Activated T-cell treated with anti-CD3 and anti-CD28 coated beads, Interleukin-2, amount 50 U/mL, for 24 hours (primary cell): ENCODE measurements at regions not wholly inside any gene's neighbourhood (a gene's known extent, or its start where the extent isn't known, plus 50 kb on each side); places are given as distances from the start of the nearest gene placed in this dataset.

Experiments
- DNase-seq: peaks from one replicate; pipeline ENCODE4 v3.0.0-alpha.2; 2020
- H3K27ac Mint-ChIP-seq: 2 replicates; pipeline ENCODE4 v1.8.0; 2020; ENCODE audit warnings: mild to moderate bottlenecking, mixed read lengths
- H3K27me3 Mint-ChIP-seq: 2 replicates; pipeline ENCODE4 v1.8.0; 2020; ENCODE audit warnings: mixed read lengths
- H3K36me3 Mint-ChIP-seq: 2 replicates; pipeline ENCODE4 v1.8.0; 2020; ENCODE audit warnings: low read depth, mixed read lengths
- H3K4me1 Mint-ChIP-seq: 2 replicates; pipeline ENCODE4 v1.8.0; 2020; ENCODE audit warnings: low read depth, mixed read lengths
- H3K4me3 Mint-ChIP-seq: 2 replicates; pipeline ENCODE4 v1.8.0; 2020; ENCODE audit warnings: mild to moderate bottlenecking, moderate library complexity, mixed read lengths
- H3K9me3 Mint-ChIP-seq: 2 replicates; pipeline ENCODE4 v1.8.0; 2020; ENCODE audit warnings: mixed read lengths

DNA sequence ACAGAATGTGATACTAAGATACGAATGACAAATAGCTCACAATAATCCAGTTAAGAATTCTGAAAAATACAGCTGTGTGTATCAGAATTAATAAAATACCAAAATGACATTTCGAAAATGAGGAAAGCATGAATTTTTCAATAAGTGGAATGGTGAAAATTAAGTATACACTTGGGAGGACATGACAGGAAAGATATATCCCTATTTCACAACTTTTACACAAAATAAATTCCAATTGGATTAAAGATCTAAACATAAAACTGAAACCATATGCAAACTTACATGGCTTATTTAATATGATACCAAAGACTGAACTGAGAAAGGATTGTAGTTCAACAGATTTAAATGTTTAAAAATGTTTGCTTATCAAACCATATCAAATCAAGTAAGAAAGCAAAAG, 510.4 kb upstream of the ADAMTS5 start:
- Mint-ChIP-seq H3K27ac (no peak overlapping the region), H3K27me3 (no peaks in the 10 kb centered on the region), H3K36me3 (no peaks in the 10 kb centered on the region), H3K9me3 (no peaks in the 10 kb centered on the region), H3K4me1 (no peaks in the 10 kb centered on the region), H3K4me3 (no peak overlapping the region)
- no peak for DNase-seq

DNA sequence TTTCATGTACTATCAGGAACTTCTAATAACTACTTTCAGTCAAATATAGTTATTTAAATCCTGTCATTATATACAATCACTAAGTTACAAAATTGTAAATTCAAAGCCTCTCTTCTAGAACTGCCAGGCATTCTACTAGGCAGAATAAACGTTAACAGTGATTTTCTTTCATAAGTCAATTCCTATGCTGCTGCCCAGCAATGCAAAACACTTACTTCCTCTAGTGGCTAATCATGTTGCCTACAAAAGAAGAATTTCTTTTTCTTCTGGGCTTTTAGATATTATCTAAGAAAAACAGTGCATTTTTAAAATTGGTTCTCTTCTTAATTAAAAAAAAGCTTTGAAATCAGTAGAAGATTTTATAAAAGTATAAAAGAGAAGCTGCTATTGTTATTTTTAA, 509.8 kb upstream of the ADAMTS5 start:
- Mint-ChIP-seq H3K9me3 (no peaks in the 10 kb centered on the region), H3K36me3 (no peaks in the 10 kb centered on the region), H3K4me1 (no peaks in the 10 kb centered on the region), H3K27ac (no peak overlapping the region), H3K27me3 (no peaks in the 10 kb centered on the region), H3K4me3 (no peak overlapping the region)
- no peak for DNase-seq

DNA sequence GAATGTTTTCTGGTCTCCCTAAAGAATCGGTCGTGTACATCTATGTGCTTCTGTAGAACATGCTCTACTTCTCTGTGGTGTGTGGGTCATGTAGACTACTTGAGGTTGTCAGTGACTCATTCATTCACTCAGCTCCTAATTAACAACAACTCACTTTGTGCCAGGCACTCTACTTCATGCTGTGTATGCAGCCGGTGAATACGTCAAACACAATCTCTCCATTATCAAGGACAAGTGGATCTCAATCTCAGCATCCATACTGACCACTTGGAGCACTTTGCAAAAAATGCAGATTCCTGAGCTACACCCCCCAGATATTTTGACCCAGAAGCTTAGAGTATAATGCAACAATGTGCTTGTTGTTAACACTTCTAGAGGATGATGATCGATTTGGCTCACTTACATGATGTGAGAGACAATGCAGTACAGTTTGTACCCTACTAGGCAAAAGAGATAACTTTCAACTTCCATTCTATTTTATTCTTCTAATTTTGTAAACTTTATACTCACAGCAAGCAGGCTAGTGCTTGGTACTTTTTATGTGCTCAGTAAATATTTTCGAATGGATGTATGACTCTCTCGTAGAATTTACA, 508.6 kb upstream of the ADAMTS5 start:
- no peak overlapping the region for H3K4me3 Mint-ChIP-seq
- no peaks in the 10 kb centered on the region for H3K4me1 Mint-ChIP-seq
- H3K27ac Mint-ChIP-seq = no peak overlapping the region
- H3K36me3 Mint-ChIP-seq = no peaks in the 10 kb centered on the region
- H3K9me3 Mint-ChIP-seq = no peaks in the 10 kb centered on the region
- no peak for DNase-seq
- H3K27me3 Mint-ChIP-seq = no peaks in the 10 kb centered on the region

DNA sequence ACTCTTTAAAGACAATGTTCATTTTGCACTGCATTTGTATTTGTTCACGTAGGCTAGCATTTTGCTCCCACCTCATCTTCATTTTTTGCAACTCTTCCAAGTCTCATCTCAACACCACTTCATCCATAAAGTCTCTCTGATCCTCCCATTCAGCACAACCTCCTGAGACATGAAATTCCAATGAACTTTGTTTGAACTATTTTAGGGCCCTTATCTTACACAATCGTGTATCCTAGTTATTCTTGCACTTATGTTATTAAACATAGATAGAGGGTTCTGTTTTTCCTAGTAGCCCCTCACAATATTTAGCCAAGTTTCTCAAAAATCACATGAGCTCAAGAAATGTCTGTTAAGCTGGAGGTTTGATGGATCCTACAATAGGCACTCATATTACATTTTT, 500.5 kb upstream of the ADAMTS5 start:
- Mint-ChIP-seq H3K27ac (no peak overlapping the region), H3K9me3 (no peaks in the 10 kb centered on the region), H3K36me3 (no peaks in the 10 kb centered on the region), H3K27me3 (no peaks in the 10 kb centered on the region), H3K4me1 (no peaks in the 10 kb centered on the region), H3K4me3 (no peak overlapping the region)
- DNase-seq = no peak

DNA sequence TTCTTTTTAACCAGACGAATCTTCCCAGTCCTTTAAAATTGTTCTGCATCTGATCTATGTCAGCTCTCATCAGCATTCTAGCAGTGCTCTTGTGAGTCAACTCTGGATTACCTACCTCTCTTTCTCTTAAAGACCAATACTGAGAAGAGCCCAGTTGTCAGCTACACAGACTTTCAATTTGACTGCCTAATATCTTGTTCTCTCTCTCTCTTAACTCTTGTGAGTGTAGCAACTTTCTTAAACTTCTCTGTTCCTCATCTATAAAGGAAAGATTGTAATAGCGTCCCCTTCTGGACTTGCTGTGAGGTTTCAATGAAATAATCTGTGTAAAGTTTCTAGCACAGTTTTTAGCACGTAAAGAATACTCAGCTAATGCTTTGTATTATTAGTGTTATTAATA, 499.3 kb upstream of the ADAMTS5 start:
- Mint-ChIP-seq H3K4me3 (no peak overlapping the region), H3K27ac (no peak overlapping the region), H3K36me3 (no peaks in the 10 kb centered on the region), H3K9me3 (no peaks in the 10 kb centered on the region), H3K4me1 (no peaks in the 10 kb centered on the region), H3K27me3 (no peaks in the 10 kb centered on the region)
- no peak for DNase-seq

DNA sequence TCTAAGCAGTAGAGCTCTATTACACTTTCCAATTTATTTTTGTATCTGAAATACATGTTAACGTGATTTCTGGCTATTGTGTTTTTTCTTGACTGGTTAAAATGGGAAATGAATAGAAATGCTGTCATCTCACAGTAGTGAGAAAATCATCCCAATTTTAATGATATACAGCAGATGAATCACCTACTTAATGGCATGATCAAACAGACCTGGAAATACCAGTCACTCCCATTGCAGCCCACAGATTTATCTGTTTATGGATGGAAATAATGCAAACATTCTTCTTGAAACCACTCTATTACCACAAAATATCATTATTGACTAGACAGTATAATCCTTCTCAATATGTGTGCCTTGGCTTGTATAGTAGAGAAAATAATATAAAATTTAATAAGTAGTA, 497.8 kb upstream of the ADAMTS5 start:
- no peaks in the 10 kb centered on the region for H3K9me3 Mint-ChIP-seq
- DNase-seq = no peak
- no peak overlapping the region for H3K4me3 Mint-ChIP-seq
- no peaks in the 10 kb centered on the region for H3K4me1 Mint-ChIP-seq
- no peaks in the 10 kb centered on the region for H3K27me3 Mint-ChIP-seq
- no peaks in the 10 kb centered on the region for H3K36me3 Mint-ChIP-seq
- no peak overlapping the region for H3K27ac Mint-ChIP-seq

DNA sequence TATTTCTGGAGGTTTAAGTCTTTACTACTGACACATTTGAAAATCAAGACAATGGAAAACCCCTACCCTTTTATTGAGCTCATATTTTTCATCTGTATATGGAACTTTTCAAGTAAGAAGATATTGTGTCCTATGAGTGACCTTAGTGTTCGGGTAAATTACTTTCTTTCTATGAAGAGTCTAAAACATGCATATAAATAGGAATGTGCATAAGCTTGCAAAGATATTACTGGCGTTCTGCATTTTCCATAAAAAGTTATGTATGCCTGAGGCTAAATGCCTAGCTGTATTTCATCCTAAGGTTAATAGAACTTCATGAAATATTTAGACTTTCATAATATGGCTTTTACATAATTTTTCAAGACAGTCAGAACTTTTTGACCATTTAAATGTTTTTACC, 495.8 kb upstream of the ADAMTS5 start:
- Mint-ChIP-seq H3K4me1 (no peaks in the 10 kb centered on the region), H3K4me3 (no peak overlapping the region), H3K36me3 (no peaks in the 10 kb centered on the region), H3K9me3 (no peaks in the 10 kb centered on the region), H3K27ac (no peak overlapping the region), H3K27me3 (no peaks in the 10 kb centered on the region)
- no peak for DNase-seq

DNA sequence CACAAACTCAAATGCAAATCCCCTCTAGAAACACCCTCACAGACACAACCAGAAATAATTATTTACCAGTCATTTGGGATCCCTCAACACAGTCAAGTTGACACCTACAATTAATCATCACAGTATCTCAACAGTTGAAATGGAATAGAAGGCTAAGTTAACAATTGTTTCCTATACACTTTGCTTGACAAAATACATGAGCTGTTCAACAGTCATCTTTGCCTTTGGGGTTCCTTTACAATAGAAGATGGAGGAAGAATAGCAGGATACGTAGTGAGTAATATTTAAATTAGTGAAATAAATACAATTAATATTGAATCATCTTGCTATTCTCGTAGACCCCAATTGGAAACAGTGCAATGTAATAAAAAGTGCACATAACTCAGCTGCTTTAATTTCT, 487.3 kb upstream of the ADAMTS5 start:
- Mint-ChIP-seq H3K9me3 (peaks cover 2% of the 10 kb centered on the region), H3K4me1 (no peaks in the 10 kb centered on the region), H3K27ac (no peak overlapping the region), H3K4me3 (no peak overlapping the region), H3K27me3 (no peaks in the 10 kb centered on the region), H3K36me3 (no peaks in the 10 kb centered on the region)
- DNase-seq = no peak

DNA sequence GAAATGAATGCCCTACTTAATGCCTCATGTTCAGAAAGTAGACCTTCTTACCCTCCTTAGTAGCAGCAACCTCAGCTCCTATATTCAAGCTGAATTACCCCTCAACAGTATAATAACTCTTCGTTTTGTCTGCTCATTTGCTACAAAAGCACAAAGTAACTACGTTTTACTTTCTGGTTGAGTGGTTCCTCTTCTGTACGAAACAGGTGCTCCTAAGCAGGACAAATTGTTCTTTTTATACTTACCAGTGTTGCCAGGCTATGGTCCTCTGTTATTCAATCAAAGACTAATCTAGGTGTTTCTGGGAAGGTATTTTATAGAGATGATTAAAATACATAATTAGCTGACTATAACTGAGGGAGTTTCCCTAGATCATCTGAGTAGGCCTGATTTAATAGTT, 484.2 kb upstream of the ADAMTS5 start:
- H3K9me3 Mint-ChIP-seq = peaks cover 8% of the 10 kb centered on the region
- no peak overlapping the region for H3K27ac Mint-ChIP-seq
- no peaks in the 10 kb centered on the region for H3K4me1 Mint-ChIP-seq
- H3K4me3 Mint-ChIP-seq = no peak overlapping the region
- H3K36me3 Mint-ChIP-seq = no peaks in the 10 kb centered on the region
- H3K27me3 Mint-ChIP-seq = no peaks in the 10 kb centered on the region
- no peak for DNase-seq

DNA sequence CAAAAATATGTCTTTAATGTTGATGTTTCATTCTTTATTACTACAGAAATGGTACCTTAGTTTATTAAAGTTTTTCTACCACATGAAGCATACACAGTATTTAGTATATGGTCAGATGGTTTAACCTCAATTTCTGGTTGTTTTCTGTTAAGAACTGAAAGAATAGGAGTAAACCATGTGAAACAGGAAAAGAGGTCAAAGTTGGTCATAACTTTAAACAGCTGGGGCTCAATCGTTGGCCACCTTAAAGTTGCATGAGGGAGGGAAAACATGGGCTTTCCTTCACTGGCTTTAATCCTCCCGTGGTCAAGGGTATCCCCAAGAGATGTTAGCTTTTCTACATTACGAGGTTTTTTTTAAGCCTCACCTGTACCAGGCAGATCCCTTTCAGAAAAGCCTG, 483.3 kb upstream of the ADAMTS5 start:
- no peak overlapping the region for H3K27ac Mint-ChIP-seq
- DNase-seq = no peak
- no peaks in the 10 kb centered on the region for H3K4me1 Mint-ChIP-seq
- H3K9me3 Mint-ChIP-seq = peaks cover 11% of the 10 kb centered on the region
- no peaks in the 10 kb centered on the region for H3K36me3 Mint-ChIP-seq
- no peaks in the 10 kb centered on the region for H3K27me3 Mint-ChIP-seq
- H3K4me3 Mint-ChIP-seq = no peak overlapping the region

DNA sequence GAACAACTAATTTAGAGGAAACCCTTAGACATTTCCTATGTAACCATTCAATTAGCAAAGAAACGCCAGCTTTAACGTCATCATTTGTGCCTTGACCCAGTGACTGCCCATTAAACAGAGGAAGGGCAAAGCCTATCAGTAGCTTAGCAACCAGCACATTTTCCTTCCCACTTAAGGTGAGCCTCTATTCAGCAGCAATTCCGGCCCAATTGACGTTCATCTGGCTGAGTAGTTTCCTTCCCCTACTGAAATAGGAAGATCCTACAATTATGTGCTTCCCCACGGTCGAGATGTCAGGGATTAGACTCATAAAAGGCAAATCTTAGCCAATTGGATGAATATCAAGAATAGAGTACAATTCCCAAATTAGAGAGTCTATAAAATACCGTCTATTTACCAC, 482.1 kb upstream of the ADAMTS5 start:
- no peak overlapping the region for H3K27ac Mint-ChIP-seq
- H3K27me3 Mint-ChIP-seq = no peaks in the 10 kb centered on the region
- no peaks in the 10 kb centered on the region for H3K4me1 Mint-ChIP-seq
- no peaks in the 10 kb centered on the region for H3K36me3 Mint-ChIP-seq
- H3K9me3 Mint-ChIP-seq = peaks cover 11% of the 10 kb centered on the region
- no peak overlapping the region for H3K4me3 Mint-ChIP-seq
- DNase-seq = no peak

DNA sequence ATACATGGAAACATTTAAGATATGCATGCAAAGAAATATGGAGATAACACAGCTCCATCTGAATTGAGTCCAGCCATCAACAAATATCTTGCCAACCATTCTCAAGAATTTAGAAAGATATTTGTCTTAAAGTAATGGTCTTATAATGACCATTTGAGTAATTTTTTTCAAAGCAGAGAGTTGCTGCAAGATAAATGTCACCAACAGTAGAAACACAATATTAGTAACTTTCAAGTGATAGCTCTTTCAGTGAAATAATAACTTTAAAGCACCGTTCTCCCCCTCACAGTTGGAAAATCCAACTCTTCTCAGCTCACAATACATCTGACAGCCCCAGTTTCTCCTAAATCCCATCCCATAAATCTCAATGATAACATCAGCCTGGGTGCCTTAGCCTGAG, 481.0 kb upstream of the ADAMTS5 start:
- Mint-ChIP-seq H3K9me3 (peaks cover 18% of the 10 kb centered on the region), H3K27me3 (no peaks in the 10 kb centered on the region), H3K27ac (no peak overlapping the region), H3K4me3 (no peak overlapping the region), H3K36me3 (no peaks in the 10 kb centered on the region), H3K4me1 (no peaks in the 10 kb centered on the region)
- DNase-seq = no peak

DNA sequence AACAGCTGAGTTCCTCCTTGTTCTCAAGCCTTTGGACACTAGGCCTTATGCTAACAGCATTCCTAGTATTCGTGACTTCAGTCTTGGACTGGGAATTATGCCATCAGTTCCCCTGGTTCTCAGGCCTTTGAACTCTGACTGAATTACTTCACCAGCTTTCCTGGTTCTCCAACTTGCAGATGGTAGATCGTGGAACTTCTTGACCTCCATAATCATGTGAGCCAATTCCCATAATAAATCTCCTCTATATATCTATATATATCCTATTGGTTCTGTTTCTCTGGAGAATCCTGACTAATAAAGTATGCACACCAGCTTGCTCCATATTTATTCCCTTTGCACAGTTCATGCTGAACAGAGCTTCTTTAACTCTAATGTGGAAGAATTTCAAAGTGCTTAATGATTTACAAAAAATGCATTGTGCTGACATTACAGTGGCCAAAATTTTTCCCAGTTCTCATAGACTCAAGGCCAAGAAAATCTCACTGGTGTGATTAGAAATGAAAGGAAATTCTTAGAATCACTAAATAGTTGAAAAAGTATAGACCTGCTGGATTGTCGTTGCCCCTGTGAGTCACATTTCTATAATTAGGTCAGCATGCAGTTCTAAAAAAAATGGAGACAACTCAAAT, 462.9 kb upstream of the ADAMTS5 start:
- no peaks in the 10 kb centered on the region for H3K36me3 Mint-ChIP-seq
- no peaks in the 10 kb centered on the region for H3K27me3 Mint-ChIP-seq
- no peak overlapping the region for H3K4me3 Mint-ChIP-seq

DNA sequence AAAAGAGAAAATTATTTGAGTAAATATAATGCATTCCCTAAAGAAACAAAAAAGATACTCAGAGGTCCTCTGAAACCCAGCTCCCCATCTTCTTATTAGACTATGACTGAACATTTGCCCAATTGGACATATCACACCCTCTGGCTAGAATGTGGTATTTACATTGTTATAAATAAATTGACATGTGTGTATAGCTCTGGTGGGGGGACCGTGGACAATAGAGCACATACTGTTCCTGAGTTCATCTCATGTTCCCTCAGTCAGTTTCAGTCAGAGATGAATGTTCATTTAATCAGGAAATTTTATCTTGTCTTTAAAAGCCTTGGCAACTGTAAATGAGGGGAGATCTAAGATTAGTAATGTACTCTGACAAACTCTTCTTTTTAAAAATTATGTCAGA, 459.3 kb upstream of the ADAMTS5 start:
- H3K36me3 Mint-ChIP-seq = no peaks in the 10 kb centered on the region
- no peaks in the 10 kb centered on the region for H3K27me3 Mint-ChIP-seq
- no peaks in the 10 kb centered on the region for H3K4me1 Mint-ChIP-seq

More for the DNA sequence above, 462.9 kb upstream of the ADAMTS5 start:
- Mint-ChIP-seq H3K4me1 (no peaks in the 10 kb centered on the region), H3K9me3 (peaks cover 7% of the 10 kb centered on the region), H3K27ac (no peak overlapping the region)
- DNase-seq = no peak

DNA sequence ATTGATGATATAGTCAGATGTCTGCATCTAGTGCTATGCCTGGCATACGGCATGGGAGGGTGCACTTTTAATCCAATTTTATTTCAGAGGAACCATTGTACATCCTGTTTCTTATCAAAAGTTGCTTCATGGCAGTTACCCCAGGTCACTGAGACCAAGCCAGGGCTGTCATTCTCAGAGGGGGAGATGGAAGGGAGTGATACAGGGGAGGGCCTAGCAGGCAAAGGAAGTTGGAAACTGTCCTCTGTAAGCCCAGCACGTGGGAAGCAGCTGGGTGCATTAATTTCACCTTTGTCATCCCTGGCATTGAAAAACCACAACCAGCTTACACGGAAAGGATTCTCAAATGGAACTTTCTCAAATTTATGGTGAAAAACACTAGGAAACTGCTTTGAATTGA, 458.7 kb upstream of the ADAMTS5 start:
- peaks cover 3% of the 10 kb centered on the region for H3K9me3 Mint-ChIP-seq
- H3K27me3 Mint-ChIP-seq = no peaks in the 10 kb centered on the region
- H3K36me3 Mint-ChIP-seq = no peaks in the 10 kb centered on the region
- no peak overlapping the region for H3K4me3 Mint-ChIP-seq
- H3K4me1 Mint-ChIP-seq = no peaks in the 10 kb centered on the region
- no peak overlapping the region for H3K27ac Mint-ChIP-seq
- no peak for DNase-seq

More for the DNA sequence above, 459.3 kb upstream of the ADAMTS5 start:
- H3K27ac Mint-ChIP-seq = no peak overlapping the region
- no peak overlapping the region for H3K4me3 Mint-ChIP-seq
- DNase-seq = no peak
- H3K9me3 Mint-ChIP-seq = peaks cover 9% of the 10 kb centered on the region

DNA sequence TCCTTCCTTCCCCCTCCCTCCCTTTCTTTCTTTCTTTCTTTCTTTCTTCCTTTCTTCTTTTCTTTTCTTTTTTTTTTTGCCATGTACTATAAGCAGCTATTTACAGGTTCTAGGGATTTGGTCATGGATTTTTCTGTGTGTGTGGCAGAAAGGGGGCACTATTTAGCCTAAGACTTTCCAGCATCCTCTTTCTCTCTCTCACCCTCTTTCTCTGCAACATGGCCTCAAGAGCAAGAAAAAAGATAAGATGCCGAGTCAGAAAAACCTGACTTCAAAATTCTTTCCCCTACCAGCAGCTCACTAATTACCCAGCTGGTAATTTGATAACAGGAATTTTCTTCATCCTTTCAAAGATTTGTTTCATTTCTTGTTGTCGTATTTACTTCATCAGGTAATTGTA, 458.3 kb upstream of the ADAMTS5 start:
- H3K9me3 Mint-ChIP-seq = peaks cover 3% of the 10 kb centered on the region
- no peak overlapping the region for H3K4me3 Mint-ChIP-seq
- no peaks in the 10 kb centered on the region for H3K36me3 Mint-ChIP-seq
- DNase-seq = no peak
- no peak overlapping the region for H3K27ac Mint-ChIP-seq
- H3K27me3 Mint-ChIP-seq = no peaks in the 10 kb centered on the region
- H3K4me1 Mint-ChIP-seq = no peaks in the 10 kb centered on the region
